GM18505 (cell line): ENCODE measurements at regions not wholly inside any gene's neighbourhood (a gene's known extent, or its start where the extent isn't known, plus 50 kb on each side); places are given as distances from the start of the nearest gene placed in this dataset.
"Not testable (repeated sequence)": the region's sequence is repeated elsewhere in the genome, so short reads cannot be mapped to it uniquely, and the experiment has no call there.

Experiments used
- ATAC-seq: cut with Tn5 transposase; IDR thresholded peaks from one replicate; pipeline ENCODE4 v1.9.1; 2021; ENCODE audit not compliant: unreplicated experiment
- POLR2A ChIP-seq: IDR thresholded peaks from 4 replicates; pipeline ENCODE4 v1.6.1; 2011; ENCODE audit warnings: borderline replicate concordance; ENCODE audit not compliant: insufficient read depth, insufficient read length; ENCODE audit errors: extremely low read depth

- ATAC-seq: no peak
- no peak for TF ChIP-seq POLR2A
Measured at GRCh38 chr4:189845145-189845846, 95.4 kb upstream of the FRG1 start.

GRCh38 chr4:189846094-189846493 lies 94.6 kb upstream of the FRG1 start:
- ATAC-seq: not testable (repeated sequence)

GRCh38 chr4:189846608-189847007 lies 94.1 kb upstream of the FRG1 start:
- not testable (repeated sequence) for ATAC-seq

- ATAC-seq: not testable (repeated sequence)
Measured at GRCh38 chr4:189848672-189849071, 92.0 kb upstream of the FRG1 start.

- peak; percentile 53 for ATAC-seq
- TF ChIP-seq POLR2A: no peak
Measured at GRCh38 chr4:189850239-189850856, 90.3 kb upstream of the FRG1 start.

- no peak for TF ChIP-seq POLR2A
- ATAC-seq: no peak
Measured at GRCh38 chr4:189858435-189858834, 82.2 kb upstream of the FRG1 start.

GRCh38 chr4:189861101-189861500 lies 79.6 kb upstream of the FRG1 start:
- no peak for TF ChIP-seq POLR2A
- no peak for ATAC-seq

- TF ChIP-seq POLR2A: no peak
- no peak for ATAC-seq
Measured at GRCh38 chr4:189869236-189869635, 71.4 kb upstream of the FRG1 start.

- no peak for TF ChIP-seq POLR2A
- no peak for ATAC-seq
Measured at GRCh38 chr4:189870511-189871234, 70.0 kb upstream of the FRG1 start.

- TF ChIP-seq POLR2A: no peak
- no peak for ATAC-seq
Measured at GRCh38 chr4:189874591-189874990, 66.1 kb upstream of the FRG1 start.

- ATAC-seq: not testable (repeated sequence)
Measured at GRCh38 chr4:189881190-189881589, 59.5 kb upstream of the FRG1 start.

- ATAC-seq: not testable (repeated sequence)
Measured at GRCh38 chr4:189888407-189888806, 52.3 kb upstream of the FRG1 start.
